ENCODE measurements at regions not wholly inside any gene's neighbourhood (a gene's known extent, or its start where the extent isn't known, plus 50 kb on each side); places are given as distances from the start of the nearest gene placed in this dataset.

DNA sequence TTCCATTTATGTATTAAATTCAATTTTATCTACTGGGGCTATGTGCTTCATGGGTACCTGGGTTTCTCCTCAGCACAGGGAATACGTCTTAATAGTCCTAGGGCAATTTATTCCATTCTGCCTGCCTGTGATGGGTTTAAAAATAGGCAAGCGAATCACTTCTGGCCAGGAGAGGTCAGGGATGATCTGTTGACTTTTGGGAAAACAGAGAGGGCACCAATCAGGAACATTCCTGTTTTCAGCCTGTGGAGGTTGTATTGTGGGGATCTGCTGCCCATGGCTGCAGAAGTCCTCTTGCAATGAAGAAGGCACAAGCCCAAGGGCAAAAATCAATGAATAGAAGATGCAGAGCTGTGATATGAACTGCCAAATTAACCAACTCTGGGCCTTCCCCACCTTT is 303.1 kb downstream of the CTH start:
- Histone ChIP-seq H3K27me3 (ENCODE audit: insufficient read depth, low read length) (peaks cover 9% of the 10 kb centered on the region; the same call in 1 of the 2 replicates), H3K4me3 (replicated peaks in 1 of 2; ENCODE audit: low read depth in 1 of 2, low read length in 2 of 2) (no peak overlapping the region), H4K20me1 (ENCODE audit: insufficient read depth) (no peaks in the 10 kb centered on the region), H3K9ac (ENCODE audit: low read length) (no peak overlapping the region), H3K27ac (ENCODE audit: low read depth, low read length) (no peak overlapping the region), H3K4me2 (ENCODE audit: low read length) (no peak overlapping the region), H3K79me2 (ENCODE audit: insufficient read depth, low read length) (no peaks in the 10 kb centered on the region), H3K9me3 (ENCODE audit: control insufficient read depth in 1 of 2, insufficient read depth in 1 of 2, low read depth in 1 of 2, low read length in 2 of 2) (no peaks in the 10 kb centered on the region), H3K4me1 (ENCODE audit: control insufficient read depth in 1 of 2, insufficient read depth in 2 of 2, low read length in 2 of 2) (no peaks in the 10 kb centered on the region), H2AFZ (ENCODE audit: low read depth, low read length, poor library complexity, severe bottlenecking) (no peak overlapping the region), H3K9me2 (ENCODE audit: insufficient read depth) (no peaks in the 10 kb centered on the region), H3K36me3 (ENCODE audit: control insufficient read depth in 1 of 2, insufficient read depth in 2 of 2, low read length in 2 of 2) (no peaks in the 10 kb centered on the region)
- ATAC-seq (no peak), DNase-seq (ENCODE audit: low read depth, low spot score) (no peak)
- intact Hi-C loops (cut with micrococcal nuclease) = no loop called here
- no TSS peak for BruUV-seq (replicated peaks)
- ChIA-PET CTCF (no interaction called here), RAD21 (ENCODE audit: low non-redundant PET in 1 of 2, low total read pairs in 2 of 2, uncharacterized antibody in 2 of 2, unreplicated experiment in 2 of 2) (no interaction called here), POLR2A (no interaction called here)
- TF ChIP-seq SRF (IDR thresholded peaks at IDR 0.05; ENCODE audit: low read depth) = no peak
- no peak for TF ChIP-seq ATF3 (IDR thresholded peaks at IDR 0.05)
- TF ChIP-seq EZH2phosphoT487 (IDR thresholded peaks at IDR 0.05; ENCODE audit: borderline replicate concordance) = no peak
- TF ChIP-seq ZNF274 (IDR thresholded peaks at IDR 0.05; ENCODE audit: low read depth, low read length) = no peak
- TF ChIP-seq POLR2AphosphoS5 (IDR thresholded peaks at IDR 0.05; ENCODE audit: low read depth, low read length) = no peak
- TF ChIP-seq EGR1 (IDR thresholded peaks at IDR 0.05; ENCODE audit: low read depth) = no peak
- no peak for TF ChIP-seq CBX3 (IDR thresholded peaks at IDR 0.05; ENCODE audit: low read depth)
- no peak for TF ChIP-seq TCF7L2 (IDR thresholded peaks at IDR 0.05; ENCODE audit: borderline replicate concordance, extremely low read depth, insufficient read depth, insufficient read length)
- TF ChIP-seq SIN3A (IDR thresholded peaks at IDR 0.05; ENCODE audit: low read depth) = no peak
- no peak for TF ChIP-seq REST (IDR thresholded peaks at IDR 0.05; ENCODE audit: low read depth)
- TF ChIP-seq ELF1 (IDR thresholded peaks at IDR 0.05; ENCODE audit: borderline replicate concordance, low read depth) = no peak
- no peak for TF ChIP-seq ZFX (IDR thresholded peaks at IDR 0.05)
- no peak for TF ChIP-seq RAD21 (IDR thresholded peaks at IDR 0.05; ENCODE audit: low read depth)
- no peak for TF ChIP-seq YY1 (IDR thresholded peaks at IDR 0.05; ENCODE audit: extremely low read depth, insufficient replicate concordance, low read depth, low read length)
- TF ChIP-seq CTCF (IDR thresholded peaks at IDR 0.05 in 2 of 3, conservative IDR thresholded peaks at IDR 0.05 in 1 of 3; ENCODE audit: borderline replicate concordance in 1 of 3, insufficient read depth in 1 of 3, low read depth in 2 of 3, low read length in 2 of 3) = no peak

Data from HCT116 (cell line).